GM12873 (cell line): ENCODE measurements at regions not wholly inside any gene's neighbourhood (a gene's known extent, or its start where the extent isn't known, plus 50 kb on each side); places are given as distances from the start of the nearest gene placed in this dataset.

Experiments used
- TF ChIP-seq, protein P1 (sequence below): IDR thresholded peaks from 2 replicates; pipeline ENCODE4 v1.5.1; 2012; ENCODE audit warnings: low read depth, mild to moderate bottlenecking, moderate library complexity, low read length, control low read depth; ENCODE audit not compliant: insufficient read depth; ENCODE audit errors: missing control alignments

DNA sequence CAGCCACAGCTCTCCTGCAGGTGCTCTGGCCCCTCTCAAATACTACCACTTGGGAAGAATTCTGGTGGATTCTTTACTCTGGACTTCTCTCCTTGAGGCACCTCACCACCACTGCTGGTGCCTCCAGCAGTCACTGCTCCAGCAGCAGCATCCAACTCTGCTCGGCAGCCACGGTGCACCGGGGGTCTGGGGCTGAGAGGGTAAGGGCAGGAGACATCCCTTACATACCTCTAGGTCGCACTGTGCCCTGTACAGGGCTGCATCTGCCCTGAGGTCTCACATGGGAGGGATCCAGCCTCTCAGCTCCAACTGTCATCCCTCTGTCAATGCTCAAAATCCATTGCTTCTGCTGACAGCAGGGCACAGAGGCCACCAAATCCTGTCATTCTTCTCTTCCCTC, 588.2 kb downstream of the CDK5RAP2 start:
- TF ChIP-seq, protein P1, sequence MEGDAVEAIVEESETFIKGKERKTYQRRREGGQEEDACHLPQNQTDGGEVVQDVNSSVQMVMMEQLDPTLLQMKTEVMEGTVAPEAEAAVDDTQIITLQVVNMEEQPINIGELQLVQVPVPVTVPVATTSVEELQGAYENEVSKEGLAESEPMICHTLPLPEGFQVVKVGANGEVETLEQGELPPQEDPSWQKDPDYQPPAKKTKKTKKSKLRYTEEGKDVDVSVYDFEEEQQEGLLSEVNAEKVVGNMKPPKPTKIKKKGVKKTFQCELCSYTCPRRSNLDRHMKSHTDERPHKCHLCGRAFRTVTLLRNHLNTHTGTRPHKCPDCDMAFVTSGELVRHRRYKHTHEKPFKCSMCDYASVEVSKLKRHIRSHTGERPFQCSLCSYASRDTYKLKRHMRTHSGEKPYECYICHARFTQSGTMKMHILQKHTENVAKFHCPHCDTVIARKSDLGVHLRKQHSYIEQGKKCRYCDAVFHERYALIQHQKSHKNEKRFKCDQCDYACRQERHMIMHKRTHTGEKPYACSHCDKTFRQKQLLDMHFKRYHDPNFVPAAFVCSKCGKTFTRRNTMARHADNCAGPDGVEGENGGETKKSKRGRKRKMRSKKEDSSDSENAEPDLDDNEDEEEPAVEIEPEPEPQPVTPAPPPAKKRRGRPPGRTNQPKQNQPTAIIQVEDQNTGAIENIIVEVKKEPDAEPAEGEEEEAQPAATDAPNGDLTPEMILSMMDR, result no peak

- TF ChIP-seq, protein P1, result no peak
Measured at GRCh38 chr9:119986713-119987112, 593.3 kb downstream of the CDK5RAP2 start.

GRCh38 chr9:119986205-119986604, 593.8 kb downstream of the CDK5RAP2 start:
- TF ChIP-seq, protein P1, result no peak

DNA sequence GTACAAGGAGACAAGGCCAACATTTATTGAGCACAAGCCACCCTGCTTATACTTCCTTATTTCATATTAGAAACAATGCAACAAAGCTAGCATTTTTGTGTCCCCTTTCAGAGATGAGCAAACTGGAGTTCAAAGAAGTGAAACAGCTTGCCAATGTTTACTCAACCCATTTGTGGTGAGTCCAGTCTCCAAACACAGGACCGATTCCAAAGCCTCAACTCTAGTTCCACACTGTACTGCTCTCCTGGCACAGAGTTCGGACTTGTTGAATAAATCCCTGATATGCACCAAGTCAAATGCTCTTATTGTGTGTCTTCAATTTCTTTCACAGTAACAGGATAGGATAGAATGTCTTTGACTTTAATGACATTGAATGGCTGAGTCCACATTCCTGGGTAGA, 604.8 kb upstream of the BRINP1 start:
- TF ChIP-seq, protein P1, result no peak

GRCh38 chr9:119968836-119969707, 599.8 kb upstream of the BRINP1 start:
- TF ChIP-seq, protein P1, result peak; percentile 90

DNA sequence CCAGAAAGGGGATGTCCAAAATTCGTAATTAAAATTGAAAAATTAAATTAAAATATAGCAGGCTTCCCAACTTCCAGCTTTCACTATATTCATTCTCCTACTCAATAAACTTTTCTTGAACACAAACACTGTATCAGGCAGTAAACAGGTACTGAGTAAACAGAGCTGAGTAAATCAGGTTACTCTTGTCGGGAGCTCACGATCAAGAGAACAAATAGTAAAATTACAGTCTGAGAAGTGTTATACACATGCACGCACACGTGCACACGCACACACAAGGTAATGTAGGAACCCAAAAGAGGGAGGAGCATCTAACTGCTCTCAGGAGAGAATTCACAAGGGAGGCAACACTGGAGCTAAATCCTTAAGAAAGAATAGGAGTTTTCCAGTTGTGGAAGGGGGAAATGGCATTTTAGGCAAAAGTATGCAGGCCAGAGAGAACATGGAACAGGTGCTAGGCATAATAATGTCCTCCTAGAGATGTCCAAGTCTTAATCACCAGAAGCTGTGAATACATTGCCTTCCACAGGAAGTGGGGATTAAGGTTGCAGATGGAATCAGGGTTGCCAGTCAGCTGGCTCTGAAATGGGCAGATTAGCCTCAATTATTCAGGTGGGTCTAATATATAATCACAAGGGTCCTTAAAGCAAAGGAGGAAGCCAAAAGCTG, 598.8 kb upstream of the BRINP1 start:
- TF ChIP-seq, protein P1, result no peak

DNA sequence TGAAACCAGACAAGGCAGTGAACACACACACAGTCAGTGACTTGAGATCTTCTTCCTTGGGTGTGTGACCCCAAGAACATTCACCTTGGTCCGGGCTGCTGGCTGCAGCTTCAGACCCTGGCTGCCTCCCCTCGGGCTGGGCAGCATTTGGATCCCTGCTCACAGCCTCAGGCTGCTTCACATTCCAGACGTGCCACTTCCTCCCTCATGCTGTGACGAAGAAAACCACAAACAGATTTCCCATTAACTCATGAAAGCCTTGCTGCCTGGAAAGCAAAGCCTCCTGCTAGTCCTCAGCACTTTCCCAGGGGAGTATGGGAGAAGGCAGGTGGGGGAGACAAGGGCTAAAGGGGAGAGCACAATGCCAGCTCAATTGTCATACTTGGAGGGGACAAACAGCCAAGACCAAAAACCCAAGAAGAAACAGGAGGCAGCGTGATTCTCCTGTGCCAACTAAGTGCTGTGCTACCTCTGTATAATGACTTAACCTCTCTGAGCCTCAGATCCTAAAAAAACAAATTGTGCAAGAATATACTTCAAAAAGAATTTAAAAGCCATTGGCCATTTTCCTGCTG, 594.6 kb upstream of the BRINP1 start:
- TF ChIP-seq, protein P1, result no peak
